IMR-90 (cell line): ENCODE measurements at regions not wholly inside any gene's neighbourhood (a gene's known extent, or its start where the extent isn't known, plus 50 kb on each side); places are given as distances from the start of the nearest gene placed in this dataset.
"Not testable (repeated sequence)": the region's sequence is repeated elsewhere in the genome, so short reads cannot be mapped to it uniquely, and the experiment has no call there.

Experiments
- ATAC-seq: fragments of 200-7000 bp; cut with Tn5 transposase; 2 replicates; pipeline ENCODE4 v1.9.1; 2020; ENCODE audit warnings: low read depth, mild to moderate bottlenecking, moderate library complexity
- BruUV-seq: library from RNA; stranded (reverse); fragments of 400-500 nt; replicated peaks from 2 replicates; lab custom pipeline; 2021; lab: Mats Ljungman, UMichigan
- CTCF ChIA-PET: fragments of 300-600 bp; formaldehyde crosslinking; extraction: SDS; loops from one replicate; lab custom pipeline; 2021; ENCODE audit warnings: antibody characterized with exemption; lab: Yijun Ruan, JAX
- POLR2A ChIA-PET: fragments of 300-600 bp; sonication (Branson Sonifier 250); formaldehyde crosslinking; loops from one replicate; lab custom pipeline; 2022; ENCODE audit warnings: antibody characterized with exemption; ENCODE audit not compliant: unreplicated experiment; lab: Charles Lee
- DNase-seq: peaks from one replicate; pipeline ENCODE4 v3.0.0; 2013
- H2AFZ ChIP-seq: replicated peaks from 2 replicates; pipeline ENCODE3; 2013; ENCODE audit warnings: low read length, mild to moderate bottlenecking; ENCODE audit not compliant: poor library complexity
- H2AK5ac ChIP-seq: 2 replicates; pipeline ENCODE4 v1.6.1; 2013; ENCODE audit warnings: low read depth, low read length, inconsistent platforms
- H2AK9ac ChIP-seq: replicated peaks from 2 replicates; pipeline ENCODE3; 2013; ENCODE audit warnings: mild to moderate bottlenecking, low read depth, low read length, moderate library complexity; ENCODE audit not compliant: poor library complexity
- H2BK120ac ChIP-seq: 2 replicates; pipeline ENCODE4 v1.6.1; 2013; ENCODE audit warnings: low read depth, low read length, inconsistent platforms
- H2BK15ac ChIP-seq: 3 replicates; pipeline ENCODE4 v1.6.1; 2013; ENCODE audit warnings: low read depth, low read length, inconsistent platforms
- H2BK20ac ChIP-seq: 2 replicates; pipeline ENCODE4 v1.6.1; 2013; ENCODE audit warnings: low read depth, mild to moderate bottlenecking, inconsistent platforms, low read length, moderate library complexity
- H2BK5ac ChIP-seq: 2 replicates; pipeline ENCODE4 v1.6.1; 2013; ENCODE audit warnings: mild to moderate bottlenecking, low read depth, low read length, inconsistent platforms; ENCODE audit not compliant: poor library complexity, severe bottlenecking
- H3K14ac ChIP-seq: replicated peaks from 2 replicates; pipeline ENCODE4 v1.6.1; 2013; ENCODE audit warnings: low read depth, low read length, inconsistent platforms
- H3K18ac ChIP-seq: 2 replicates; pipeline ENCODE4 v1.6.1; 2013; ENCODE audit warnings: low read depth, low read length, control low read depth
- H3K23ac ChIP-seq: 2 replicates; pipeline ENCODE4 v1.6.1; 2013; ENCODE audit warnings: low read depth, low read length, inconsistent platforms
- H3K27ac ChIP-seq: 2 replicates; pipeline ENCODE4 v1.5.1; 2013; ENCODE audit warnings: mild to moderate bottlenecking, control low read depth, low read length; ENCODE audit not compliant: insufficient read depth
- H3K27me3 ChIP-seq: 2 replicates; pipeline ENCODE4 v1.6.1; 2013; ENCODE audit warnings: low read length; ENCODE audit not compliant: control insufficient read depth, insufficient read depth
- H3K36me3 ChIP-seq: 2 replicates; pipeline ENCODE4 v1.6.1; 2013; ENCODE audit warnings: low read length, mixed read lengths; ENCODE audit not compliant: control insufficient read depth, insufficient read depth
- H3K4ac ChIP-seq: 2 replicates; pipeline ENCODE4 v1.6.1; 2013; ENCODE audit warnings: low read depth, low read length, inconsistent platforms
- H3K4me1 ChIP-seq: 2 replicates; pipeline ENCODE4 v1.6.1; 2013; ENCODE audit warnings: low read length, mixed read lengths; ENCODE audit not compliant: control insufficient read depth, insufficient read depth
- H3K4me2 ChIP-seq: 2 replicates; pipeline ENCODE4 v1.6.1; 2013; ENCODE audit warnings: low read depth, mild to moderate bottlenecking, control low read depth, low read length, moderate library complexity
- H3K4me3 ChIP-seq: 2 replicates; pipeline ENCODE4 v1.5.1; 2013; ENCODE audit warnings: low read depth, mild to moderate bottlenecking, control low read depth, low read length, moderate library complexity; ENCODE audit not compliant: insufficient read depth
- H3K56ac ChIP-seq: 2 replicates; pipeline ENCODE4 v1.6.1; 2013; ENCODE audit warnings: low read length, inconsistent platforms; ENCODE audit not compliant: insufficient read depth; ENCODE audit errors: extremely low read depth
- H3K79me1 ChIP-seq, 2 experiments: 2 replicates each; pipeline ENCODE4 v1.6.1; 2013; ENCODE audit warnings: low read length in 2 of 2, inconsistent platforms in 1 of 2, low read depth in 1 of 2
- H3K9ac ChIP-seq: 2 replicates; pipeline ENCODE4 v1.6.1; 2013; ENCODE audit warnings: low read depth, low read length, control low read depth
- H3K9me1 ChIP-seq: 2 replicates; pipeline ENCODE4 v1.6.1; 2013; ENCODE audit warnings: low read length, inconsistent platforms; ENCODE audit not compliant: insufficient read depth
- H3K9me3 ChIP-seq: 2 replicates; pipeline ENCODE4 v1.6.1; 2013; ENCODE audit warnings: low read length; ENCODE audit not compliant: control insufficient read depth, insufficient read depth
- H4K20me1 ChIP-seq: 2 replicates; pipeline ENCODE4 v1.6.1; 2013; ENCODE audit warnings: low read length, inconsistent platforms; ENCODE audit not compliant: insufficient read depth
- H4K5ac ChIP-seq: 2 replicates; pipeline ENCODE4 v1.6.1; 2013; ENCODE audit warnings: mild to moderate bottlenecking, low read depth, low read length, control low read depth
- H4K8ac ChIP-seq, 2 experiments: 2 replicates each; pipeline ENCODE4 v1.6.1; 2013; ENCODE audit warnings: low read depth in 2 of 2, low read length in 2 of 2, control low read depth in 1 of 2, inconsistent platforms in 1 of 2
- H4K91ac ChIP-seq: 2 replicates; pipeline ENCODE4 v1.6.1; 2013; ENCODE audit warnings: low read depth, low read length, inconsistent platforms; ENCODE audit not compliant: insufficient read depth
- WGBS, 2 experiments: methylation state at CpG; one replicate each; pipeline versions ENCODE4 v1.1.5 to v1.1.7; 2013; ENCODE audit warnings: missing lambda C conversion rate in 2 of 2; ENCODE audit not compliant: insufficient read length in 1 of 2; ENCODE audit errors: extremely low coverage in 2 of 2; 5-methylcytosine and 5-hydroxymethylcytosine counted together
- dilution Hi-C: fragments of 300-500 bp; cut with HindIII; formaldehyde crosslinking; loops from one replicate; pipeline ENCODE4 v1.14.3; 2018; ENCODE audit warnings: low sequenced_read_pairs; ENCODE audit not compliant: unreplicated experiment
- in situ Hi-C: fragments of 300-500 bp; cut with MboI; formaldehyde crosslinking; loops from 3 replicates; pipeline ENCODE4 v1.14.3; 2019; ENCODE audit warnings: low sequenced_read_pairs, inconsistent platforms, mixed read lengths
- intact Hi-C: fragments of 100-400 bp; cut with micrococcal nuclease; formaldehyde crosslinking; loops from 2 replicates; pipeline ENCODE4 v1.10.0; 2022

DNA sequence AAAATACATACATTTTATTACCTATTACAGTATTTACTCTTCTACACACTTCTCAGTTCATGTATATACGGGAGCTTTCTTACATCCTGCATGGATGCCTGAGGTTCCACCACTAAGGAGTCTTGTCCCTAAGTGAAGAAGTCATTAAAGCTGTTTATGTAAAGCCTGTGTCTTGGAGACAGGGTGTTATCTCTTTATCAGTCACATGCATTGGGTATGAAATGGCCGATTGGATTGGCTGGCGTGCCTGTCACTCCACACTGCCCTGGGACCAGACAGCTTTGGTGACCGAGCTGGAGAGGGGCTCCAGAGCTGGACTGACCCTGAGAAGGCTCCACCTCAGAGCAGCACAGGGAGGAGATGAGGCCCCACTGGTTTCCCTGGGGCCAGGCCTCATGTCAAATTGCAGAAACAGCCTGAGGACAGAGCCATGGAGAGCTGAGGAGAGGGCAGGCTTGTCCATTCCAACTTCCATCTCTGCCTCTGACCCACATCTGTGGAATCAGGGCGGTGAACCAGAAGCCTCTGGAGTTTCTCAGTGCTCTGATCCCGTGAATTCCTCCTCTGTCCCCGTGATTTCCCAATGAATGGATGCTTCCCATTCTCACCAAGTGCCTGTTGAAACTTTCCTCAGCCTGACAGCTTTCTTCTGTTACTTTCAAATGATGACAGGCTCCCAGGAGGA, 628.8 kb downstream of the PRIM2 start:
- H2AFZ ChIP-seq, H3K27ac ChIP-seq, H3K4me3 ChIP-seq, POLR2A ChIA-PET, H2AK9ac ChIP-seq, H4K20me1 ChIP-seq, H2BK5ac ChIP-seq, H4K91ac ChIP-seq, H2BK120ac ChIP-seq, H2BK15ac ChIP-seq, H3K56ac ChIP-seq, H3K14ac ChIP-seq, intact Hi-C loops, in situ Hi-C loops, H3K4ac ChIP-seq, H2AK5ac ChIP-seq, H4K5ac ChIP-seq, H3K79me1 ChIP-seq, BruUV-seq, H3K4me1 ChIP-seq, H3K4me2 ChIP-seq, H3K23ac ChIP-seq, ATAC-seq, H3K27me3 ChIP-seq, H3K9me3 ChIP-seq, H3K18ac ChIP-seq, CTCF ChIA-PET, H3K9ac ChIP-seq, H4K8ac ChIP-seq, DNase-seq, dilution Hi-C loops, H3K9me1 ChIP-seq, H2BK20ac ChIP-seq: not testable (repeated sequence)
- H3K36me3 ChIP-seq: peaks cover 12% of the 10 kb centered on the region; the same call in 1 of the 2 replicates
- 80% methylated on average over 2 of the region's 7 CpGs; no CpG with 5 or more reads in 1 of the 2 experiments for WGBS, 2 experiments

- CTCF ChIA-PET, H3K9me3 ChIP-seq, H2AK9ac ChIP-seq, H3K4me3 ChIP-seq, H2AK5ac ChIP-seq, H3K14ac ChIP-seq, H4K20me1 ChIP-seq, H3K27ac ChIP-seq, H3K9me1 ChIP-seq, H3K18ac ChIP-seq, DNase-seq, H2BK15ac ChIP-seq, H3K4me2 ChIP-seq, H3K27me3 ChIP-seq, intact Hi-C loops, dilution Hi-C loops, H3K9ac ChIP-seq, H2BK120ac ChIP-seq, H2AFZ ChIP-seq, H4K8ac ChIP-seq, in situ Hi-C loops, ATAC-seq, H3K23ac ChIP-seq, H3K4ac ChIP-seq, H3K56ac ChIP-seq, H2BK20ac ChIP-seq, H3K79me1 ChIP-seq, POLR2A ChIA-PET, H2BK5ac ChIP-seq, BruUV-seq, H4K5ac ChIP-seq, H3K4me1 ChIP-seq, H4K91ac ChIP-seq: not testable (repeated sequence)
- WGBS, 2 experiments: no CpG with 5 or more reads among the region's 11 CpGs
- H3K36me3 ChIP-seq: peaks cover 12% of the 10 kb centered on the region; the same call in 1 of the 2 replicates
Observed at GRCh38 chr6:57946769-57947091, 629.3 kb downstream of the PRIM2 start.
